Panc1 (cell line): ENCODE measurements at regions not wholly inside any gene's neighbourhood (a gene's known extent, or its start where the extent isn't known, plus 50 kb on each side); places are given as distances from the start of the nearest gene placed in this dataset.

ENCODE experiments used
- ATAC-seq: fragments of 200-7000 bp; cut with Tn5 transposase; 2 replicates; pipeline ENCODE4 v1.9.1; 2020; ENCODE audit warnings: mild to moderate bottlenecking, moderate library complexity
- BruUV-seq: library from RNA; stranded (reverse); fragments of 400-500 nt; replicated peaks from 2 replicates; lab custom pipeline; 2021; lab: Mats Ljungman, UMichigan
- CTCF ChIA-PET: fragments of 300-600 bp; sonication (Branson Sonifier 250); formaldehyde crosslinking; loops from one replicate; lab custom pipeline; 2022; ENCODE audit warnings: antibody characterized with exemption; lab: Charles Lee
- POLR2A ChIA-PET: fragments of 300-600 bp; sonication (Branson Sonifier 250); formaldehyde crosslinking; loops from one replicate; lab custom pipeline; 2022; ENCODE audit warnings: antibody characterized with exemption; lab: Charles Lee
- DNase-seq: peaks from one replicate; pipeline ENCODE4 v3.0.0-alpha.2; 2010; ENCODE audit warnings: low read depth, low spot score
- H3K27ac ChIP-seq: 2 replicates; pipeline ENCODE4 v1.5.1; 2011; ENCODE audit warnings: mild to moderate bottlenecking, low read length, inconsistent platforms
- H3K27me3 ChIP-seq: fragments of 200-500 bp; sonication (Bioruptor generic); 2 replicates; pipeline ENCODE4 v1.6.0; 2014; ENCODE audit warnings: low read length, inconsistent platforms; ENCODE audit not compliant: control insufficient read depth, insufficient read depth
- H3K36me3 ChIP-seq: fragments of 200-500 bp; sonication (Bioruptor generic); 2 replicates; pipeline ENCODE4 v1.5.1; 2014; ENCODE audit warnings: inconsistent platforms, mild to moderate bottlenecking, low read length, moderate library complexity; ENCODE audit not compliant: control insufficient read depth, insufficient read depth
- H3K4me1 ChIP-seq: 2 replicates; pipeline ENCODE4 v1.5.1; 2011; ENCODE audit warnings: inconsistent platforms, mild to moderate bottlenecking, low read length, moderate library complexity; ENCODE audit not compliant: control insufficient read depth, insufficient read depth
- H3K4me3 ChIP-seq, 2 experiments: 2 replicates each; pipeline ENCODE4 v1.5.1; 2011 to 2012; ENCODE audit warnings: low read depth in 2 of 2, low read length in 2 of 2, mild to moderate bottlenecking in 2 of 2, inconsistent platforms in 1 of 2, moderate library complexity in 1 of 2
- H3K9me3 ChIP-seq: fragments of 200-500 bp; sonication (Bioruptor generic); 2 replicates; pipeline ENCODE4 v1.5.1; 2014; ENCODE audit warnings: low read depth, mild to moderate bottlenecking, inconsistent platforms, low read length, moderate library complexity; ENCODE audit not compliant: control insufficient read depth, insufficient read depth
- CTCF ChIP-seq: fragments of 450-650 bp; IDR thresholded peaks from 2 replicates; pipeline ENCODE4 v1.5.1; 2017; ENCODE audit warnings: mild to moderate bottlenecking
- POLR2AphosphoS5 ChIP-seq: IDR thresholded peaks from 2 replicates; pipeline ENCODE4 v1.6.1; 2012; ENCODE audit warnings: mild to moderate bottlenecking, low read depth, low read length, moderate library complexity
- SIN3A ChIP-seq: IDR thresholded peaks from 2 replicates; pipeline ENCODE4 v1.6.1; 2012; ENCODE audit warnings: low read depth, mild to moderate bottlenecking, low read length, moderate library complexity, borderline replicate concordance; ENCODE audit not compliant: insufficient read depth
- TCF7L2 ChIP-seq: IDR thresholded peaks from 2 replicates; pipeline ENCODE4 v1.6.1; 2011; ENCODE audit warnings: mild to moderate bottlenecking, low read depth, low read length, inconsistent platforms
- in situ Hi-C: cut with HindIII; loops from 2 replicates; pipeline ENCODE4 v1.10.0; 2016; ENCODE audit warnings: low sequenced_read_pairs, low pct_unique_long_range_greater_than_20kb
- intact Hi-C: fragments of 100-400 bp; cut with micrococcal nuclease; formaldehyde crosslinking; loops from one replicate; pipeline ENCODE4 v1.10.0; 2022; ENCODE audit not compliant: unreplicated experiment
- TF ChIP-seq, protein P1 (sequence below), 2 experiments: IDR thresholded peaks; 2 replicates each; pipeline ENCODE4 v1.6.1; 2011 to 2012; ENCODE audit warnings: low read depth in 2 of 2, control low read depth in 1 of 2, low read length in 1 of 2, mild to moderate bottlenecking in 1 of 2, moderate library complexity in 1 of 2; ENCODE audit not compliant: insufficient read depth in 1 of 2

DNA sequence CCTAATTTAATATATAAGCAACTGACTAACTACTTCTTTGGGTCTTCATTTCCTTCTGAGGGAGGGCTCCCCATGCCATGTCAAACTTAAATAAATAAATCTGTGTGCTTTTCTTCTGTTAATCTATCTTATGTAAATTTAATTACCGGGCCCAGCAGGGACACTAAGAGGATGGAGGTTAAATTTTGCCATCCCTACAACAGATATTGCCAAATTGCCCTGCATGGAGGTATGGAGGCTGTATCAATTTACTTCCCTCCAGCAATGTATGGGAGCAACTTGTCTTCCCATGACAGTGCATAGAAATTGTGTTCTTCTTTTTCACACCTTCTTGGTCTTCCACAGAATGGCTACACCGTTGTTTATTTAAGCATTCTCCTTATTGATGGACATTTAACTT lies 129.0 kb downstream of the NFKBIZ start:
- CTCF ChIA-PET, result no interaction called here

DNA sequence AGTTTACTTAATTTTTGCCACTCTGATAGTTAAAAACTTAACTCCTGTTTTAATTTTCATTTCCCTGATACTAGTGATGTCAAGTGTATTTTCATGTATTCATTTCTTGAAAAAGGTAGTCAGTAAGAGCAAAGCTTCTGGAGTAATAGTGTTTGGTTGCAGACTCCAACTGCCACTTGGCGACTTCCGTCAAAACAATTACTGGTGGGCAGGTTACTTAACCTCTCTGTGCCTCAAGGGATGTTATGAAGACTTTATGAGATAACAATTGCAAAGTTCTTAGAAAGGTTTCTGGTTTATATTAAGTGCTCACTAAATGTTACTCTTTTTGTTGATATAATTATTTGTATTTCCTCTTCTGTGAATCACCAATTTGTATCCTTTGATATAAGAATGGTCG lies 129.7 kb downstream of the NFKBIZ start:
- no peak for ATAC-seq
- CTCF ChIA-PET, result no interaction called here
- DNase-seq, result no peak
- Histone ChIP-seq H3K9me3 (no peaks in the 10 kb centered on the region), H3K36me3 (no peaks in the 10 kb centered on the region), H3K4me1 (no peaks in the 10 kb centered on the region), H3K27ac (no peak overlapping the region), H3K4me3 (no peak overlapping the region), H3K27me3 (0 out of 2 replicates have a peak, but pooled peaks cover 2% of the 10 kb centered on the region)
- TF ChIP-seq POLR2AphosphoS5 (no peak), SIN3A (no peak), TCF7L2 (no peak), CTCF (no peak)
- TF ChIP-seq, protein P1, sequence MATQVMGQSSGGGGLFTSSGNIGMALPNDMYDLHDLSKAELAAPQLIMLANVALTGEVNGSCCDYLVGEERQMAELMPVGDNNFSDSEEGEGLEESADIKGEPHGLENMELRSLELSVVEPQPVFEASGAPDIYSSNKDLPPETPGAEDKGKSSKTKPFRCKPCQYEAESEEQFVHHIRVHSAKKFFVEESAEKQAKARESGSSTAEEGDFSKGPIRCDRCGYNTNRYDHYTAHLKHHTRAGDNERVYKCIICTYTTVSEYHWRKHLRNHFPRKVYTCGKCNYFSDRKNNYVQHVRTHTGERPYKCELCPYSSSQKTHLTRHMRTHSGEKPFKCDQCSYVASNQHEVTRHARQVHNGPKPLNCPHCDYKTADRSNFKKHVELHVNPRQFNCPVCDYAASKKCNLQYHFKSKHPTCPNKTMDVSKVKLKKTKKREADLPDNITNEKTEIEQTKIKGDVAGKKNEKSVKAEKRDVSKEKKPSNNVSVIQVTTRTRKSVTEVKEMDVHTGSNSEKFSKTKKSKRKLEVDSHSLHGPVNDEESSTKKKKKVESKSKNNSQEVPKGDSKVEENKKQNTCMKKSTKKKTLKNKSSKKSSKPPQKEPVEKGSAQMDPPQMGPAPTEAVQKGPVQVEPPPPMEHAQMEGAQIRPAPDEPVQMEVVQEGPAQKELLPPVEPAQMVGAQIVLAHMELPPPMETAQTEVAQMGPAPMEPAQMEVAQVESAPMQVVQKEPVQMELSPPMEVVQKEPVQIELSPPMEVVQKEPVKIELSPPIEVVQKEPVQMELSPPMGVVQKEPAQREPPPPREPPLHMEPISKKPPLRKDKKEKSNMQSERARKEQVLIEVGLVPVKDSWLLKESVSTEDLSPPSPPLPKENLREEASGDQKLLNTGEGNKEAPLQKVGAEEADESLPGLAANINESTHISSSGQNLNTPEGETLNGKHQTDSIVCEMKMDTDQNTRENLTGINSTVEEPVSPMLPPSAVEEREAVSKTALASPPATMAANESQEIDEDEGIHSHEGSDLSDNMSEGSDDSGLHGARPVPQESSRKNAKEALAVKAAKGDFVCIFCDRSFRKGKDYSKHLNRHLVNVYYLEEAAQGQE (IDR thresholded peaks at IDR 0.05; ENCODE audit: insufficient read depth in 1 of 2, low read depth in 2 of 2, low read length in 1 of 2), result no peak
- no TSS peak for BruUV-seq
- in situ Hi-C loops (no loop called here), intact Hi-C loops (no loop called here)
- POLR2A ChIA-PET, result no interaction called here

More for the DNA sequence above, 129.0 kb downstream of the NFKBIZ start:
- POLR2A ChIA-PET, result no interaction called here
- H3K4me3 ChIP-seq, result no peak overlapping the region
- no peak for TF ChIP-seq TCF7L2
- TF ChIP-seq SIN3A, result no peak
- no peak for TF ChIP-seq POLR2AphosphoS5
- TF ChIP-seq CTCF, result no peak
- TF ChIP-seq, protein P1 (IDR thresholded peaks at IDR 0.05; ENCODE audit: insufficient read depth in 1 of 2, low read depth in 2 of 2, low read length in 1 of 2), result no peak
- H3K27ac ChIP-seq, result no peak overlapping the region
- in situ Hi-C loops, result no loop called here
- intact Hi-C loops, result no loop called here
- no TSS peak for BruUV-seq
- ATAC-seq (no peak), DNase-seq (no peak)
- 0 out of 2 replicates have a peak, but pooled peaks cover 2% of the 10 kb centered on the region for H3K27me3 ChIP-seq
- no peaks in the 10 kb centered on the region for H3K36me3 ChIP-seq
- H3K4me1 ChIP-seq, result no peaks in the 10 kb centered on the region
- H3K9me3 ChIP-seq, result no peaks in the 10 kb centered on the region
